HL-60 (cell line): ENCODE measurements at regions not wholly inside any gene's neighbourhood (a gene's known extent, or its start where the extent isn't known, plus 50 kb on each side); places are given as distances from the start of the nearest gene placed in this dataset.

Experiments
- DNase-seq, 2 experiments: peaks; one replicate each; pipeline ENCODE4 v3.0.0-alpha.2; 2010 to 2020; ENCODE audit warnings: low read depth in 1 of 2, low spot score in 1 of 2
- H3K27ac ChIP-seq: fragments of 250-450 bp; sonication (Bioruptor Pico); replicated peaks from 2 replicates; pipeline ENCODE4 v1.5.1; 2020; ENCODE audit warnings: mild to moderate bottlenecking, moderate library complexity
- H3K27me3 ChIP-seq: fragments of 250-450 bp; sonication (Bioruptor Pico); 2 replicates; pipeline ENCODE4 v1.5.1; 2021; ENCODE audit warnings: mild to moderate bottlenecking, moderate library complexity; ENCODE audit not compliant: insufficient read depth, poor library complexity, severe bottlenecking
- H3K4me3 ChIP-seq: replicated peaks from 2 replicates; pipeline ENCODE4 v1.5.1; 2011; ENCODE audit warnings: mild to moderate bottlenecking, control low read depth, low read length; ENCODE audit not compliant: insufficient read depth
- GABPA ChIP-seq: IDR thresholded peaks from 2 replicates; pipeline ENCODE4 v1.6.1; 2012; ENCODE audit warnings: low read depth
- POLR2AphosphoS5 ChIP-seq: IDR thresholded peaks from 2 replicates; pipeline ENCODE4 v1.6.1; 2012; ENCODE audit warnings: low read depth
- REST ChIP-seq: IDR thresholded peaks from 2 replicates; pipeline ENCODE4 v1.6.1; 2012; ENCODE audit warnings: low read depth; ENCODE audit not compliant: insufficient replicate concordance
- SPI1 ChIP-seq: IDR thresholded peaks from 2 replicates; pipeline ENCODE4 v1.6.1; 2012; ENCODE audit warnings: low read depth, mild to moderate bottlenecking, borderline replicate concordance
- TF ChIP-seq, protein P1 (sequence below): IDR thresholded peaks from one replicate; pipeline ENCODE4 v1.5.1; 2011; ENCODE audit warnings: low read length, control low read depth, inconsistent platforms; ENCODE audit not compliant: insufficient read depth

GRCh38 chr4:35934320-35934981, 309.9 kb downstream of the ARAP2 start:
- TF ChIP-seq POLR2AphosphoS5 (no peak), GABPA (no peak), REST (no peak), SPI1 (no peak)
- TF ChIP-seq, protein P1, sequence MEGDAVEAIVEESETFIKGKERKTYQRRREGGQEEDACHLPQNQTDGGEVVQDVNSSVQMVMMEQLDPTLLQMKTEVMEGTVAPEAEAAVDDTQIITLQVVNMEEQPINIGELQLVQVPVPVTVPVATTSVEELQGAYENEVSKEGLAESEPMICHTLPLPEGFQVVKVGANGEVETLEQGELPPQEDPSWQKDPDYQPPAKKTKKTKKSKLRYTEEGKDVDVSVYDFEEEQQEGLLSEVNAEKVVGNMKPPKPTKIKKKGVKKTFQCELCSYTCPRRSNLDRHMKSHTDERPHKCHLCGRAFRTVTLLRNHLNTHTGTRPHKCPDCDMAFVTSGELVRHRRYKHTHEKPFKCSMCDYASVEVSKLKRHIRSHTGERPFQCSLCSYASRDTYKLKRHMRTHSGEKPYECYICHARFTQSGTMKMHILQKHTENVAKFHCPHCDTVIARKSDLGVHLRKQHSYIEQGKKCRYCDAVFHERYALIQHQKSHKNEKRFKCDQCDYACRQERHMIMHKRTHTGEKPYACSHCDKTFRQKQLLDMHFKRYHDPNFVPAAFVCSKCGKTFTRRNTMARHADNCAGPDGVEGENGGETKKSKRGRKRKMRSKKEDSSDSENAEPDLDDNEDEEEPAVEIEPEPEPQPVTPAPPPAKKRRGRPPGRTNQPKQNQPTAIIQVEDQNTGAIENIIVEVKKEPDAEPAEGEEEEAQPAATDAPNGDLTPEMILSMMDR, result no peak
- no peak for DNase-seq
- Histone ChIP-seq H3K27ac (no peak overlapping the region), H3K27me3 (no peaks in the 10 kb centered on the region), H3K4me3 (no peak overlapping the region)

DNA sequence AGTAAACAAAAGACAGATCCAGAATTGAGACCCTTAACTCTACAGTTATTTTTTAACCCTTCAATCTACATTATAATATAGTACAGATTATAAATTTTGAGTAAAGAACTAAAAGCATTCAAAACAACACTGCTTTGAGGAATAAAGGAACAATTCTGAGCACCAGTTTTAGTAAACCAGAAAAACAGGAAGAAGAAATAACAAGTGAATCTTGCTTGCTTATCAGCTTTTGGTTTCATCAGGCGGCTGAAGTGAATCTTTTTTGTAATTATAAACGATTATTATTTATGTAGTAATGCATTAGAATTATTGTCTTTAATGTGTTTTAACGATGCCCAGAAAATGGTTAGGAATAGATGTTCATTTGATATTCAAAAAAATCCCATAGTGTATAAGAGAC, 305.4 kb downstream of the ARAP2 start:
- Histone ChIP-seq H3K27ac (no peak overlapping the region), H3K4me3 (no peak overlapping the region), H3K27me3 (no peaks in the 10 kb centered on the region)
- TF ChIP-seq REST, result no peak
- TF ChIP-seq POLR2AphosphoS5, result no peak
- no peak for TF ChIP-seq SPI1
- TF ChIP-seq, protein P1, result no peak
- TF ChIP-seq GABPA, result no peak
- DNase-seq, result no peak

DNA sequence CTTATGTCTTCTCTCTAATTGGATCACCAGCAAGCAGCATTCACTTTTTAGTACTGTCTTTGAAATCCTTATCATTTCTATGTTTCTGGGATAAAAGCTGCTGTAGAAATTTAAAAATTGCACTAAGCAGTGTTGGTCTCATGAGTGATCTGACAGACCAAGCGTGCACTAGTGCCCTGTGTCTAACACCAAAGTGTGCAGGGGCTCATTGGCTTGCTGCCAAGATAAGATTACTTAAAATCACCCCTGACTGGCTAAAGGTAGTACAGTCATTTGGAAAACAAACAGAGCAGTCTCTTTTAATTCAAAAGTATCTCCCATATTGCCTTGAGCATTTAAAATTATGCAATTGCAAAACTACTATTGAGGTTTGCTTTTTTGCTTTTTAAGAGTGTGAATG, 304.6 kb downstream of the ARAP2 start:
- no peak for DNase-seq
- no peak for TF ChIP-seq SPI1
- no peak for TF ChIP-seq POLR2AphosphoS5
- no peak for TF ChIP-seq GABPA
- no peaks in the 10 kb centered on the region for H3K27me3 ChIP-seq
- no peak overlapping the region for H3K4me3 ChIP-seq
- H3K27ac ChIP-seq, result no peak overlapping the region

DNA sequence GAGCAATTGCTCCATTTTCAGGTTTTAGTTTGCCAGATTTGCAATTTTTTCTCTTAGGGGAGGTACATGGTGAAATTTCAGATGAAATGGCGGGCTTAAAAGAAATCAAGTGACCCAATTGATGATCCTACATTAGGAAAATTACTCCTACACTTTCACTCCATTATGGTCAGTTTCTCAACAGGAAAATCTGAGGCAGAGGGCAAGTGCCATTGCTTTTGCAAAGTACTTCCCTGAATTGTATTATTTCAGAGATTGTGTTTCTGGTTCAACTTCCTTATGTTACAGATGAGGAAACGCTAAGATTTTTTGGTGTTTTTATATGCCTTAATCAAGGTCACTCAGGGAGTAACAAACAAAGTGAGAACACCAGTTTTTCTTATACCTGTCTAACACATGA, 302.2 kb downstream of the ARAP2 start:
- no peaks in the 10 kb centered on the region for H3K27me3 ChIP-seq
- TF ChIP-seq POLR2AphosphoS5, result no peak
- TF ChIP-seq GABPA, result no peak
- no peak for TF ChIP-seq SPI1
- TF ChIP-seq, protein P1, result no peak
- no peak for TF ChIP-seq REST
- H3K27ac ChIP-seq, result no peak overlapping the region
- no peak for DNase-seq
- no peak overlapping the region for H3K4me3 ChIP-seq
